ENCODE measurements at regions not wholly inside any gene's neighbourhood (a gene's known extent, or its start where the extent isn't known, plus 50 kb on each side); places are given as distances from the start of the nearest gene placed in this dataset.

DNA sequence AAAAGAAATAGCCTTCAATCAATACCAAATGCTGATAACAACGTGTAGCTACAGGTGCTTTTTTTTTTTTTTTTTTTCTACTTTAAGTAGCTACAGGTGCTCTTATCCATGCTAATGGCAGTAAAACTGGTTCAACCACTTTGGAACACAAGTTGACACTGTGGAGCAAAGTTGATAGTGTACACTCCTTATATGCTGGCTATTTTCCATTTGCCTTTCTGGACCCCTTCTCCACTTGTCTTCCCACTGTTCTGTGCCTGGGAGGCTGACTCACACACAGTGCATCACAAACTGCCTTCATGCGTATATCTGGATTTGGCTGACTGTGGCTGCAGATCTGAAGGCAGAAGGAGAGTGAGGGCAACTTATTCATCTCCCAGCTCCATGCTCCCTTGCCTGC is 247.9 kb downstream of the MSX2 start:
- no peak overlapping the region for H3K4me3 ChIP-seq
- WGBS, 5 donors = 13 to 40% (median 25%) methylated on average over 2 of the region's 2 CpGs

DNA sequence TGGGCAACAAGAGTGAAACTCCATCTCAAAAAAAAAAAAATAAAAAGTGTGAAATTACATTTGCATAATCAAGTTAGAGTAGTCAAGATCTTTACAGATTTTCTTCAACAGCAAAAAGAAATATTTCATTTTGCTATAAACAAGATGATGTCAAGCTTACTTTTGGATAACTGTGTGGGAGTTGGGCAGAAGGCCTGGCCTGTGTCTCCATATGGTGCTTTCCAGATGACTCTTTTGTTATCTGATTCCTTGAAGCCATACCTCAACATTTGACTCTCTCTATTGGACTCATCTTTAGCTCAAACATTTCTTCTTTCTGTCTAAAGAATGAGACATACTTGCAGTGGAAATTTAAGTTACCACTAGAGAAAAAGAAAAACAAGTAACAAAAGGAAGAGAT is 246.8 kb downstream of the MSX2 start:
- intact Hi-C loops (cut with DNase I; ENCODE audit: low total_unique reads) = no loop called here
- H3K36me3 ChIP-seq = no peaks in the 10 kb centered on the region
- no peak overlapping the region for H3K4me3 ChIP-seq
- TF ChIP-seq EP300 (IDR thresholded peaks at IDR 0.05) (no peak), POLR2AphosphoS5 (IDR thresholded peaks at IDR 0.05) (no peak), POLR2A (IDR thresholded peaks at IDR 0.05) (no peak)
- TF ChIP-seq, protein P1, sequence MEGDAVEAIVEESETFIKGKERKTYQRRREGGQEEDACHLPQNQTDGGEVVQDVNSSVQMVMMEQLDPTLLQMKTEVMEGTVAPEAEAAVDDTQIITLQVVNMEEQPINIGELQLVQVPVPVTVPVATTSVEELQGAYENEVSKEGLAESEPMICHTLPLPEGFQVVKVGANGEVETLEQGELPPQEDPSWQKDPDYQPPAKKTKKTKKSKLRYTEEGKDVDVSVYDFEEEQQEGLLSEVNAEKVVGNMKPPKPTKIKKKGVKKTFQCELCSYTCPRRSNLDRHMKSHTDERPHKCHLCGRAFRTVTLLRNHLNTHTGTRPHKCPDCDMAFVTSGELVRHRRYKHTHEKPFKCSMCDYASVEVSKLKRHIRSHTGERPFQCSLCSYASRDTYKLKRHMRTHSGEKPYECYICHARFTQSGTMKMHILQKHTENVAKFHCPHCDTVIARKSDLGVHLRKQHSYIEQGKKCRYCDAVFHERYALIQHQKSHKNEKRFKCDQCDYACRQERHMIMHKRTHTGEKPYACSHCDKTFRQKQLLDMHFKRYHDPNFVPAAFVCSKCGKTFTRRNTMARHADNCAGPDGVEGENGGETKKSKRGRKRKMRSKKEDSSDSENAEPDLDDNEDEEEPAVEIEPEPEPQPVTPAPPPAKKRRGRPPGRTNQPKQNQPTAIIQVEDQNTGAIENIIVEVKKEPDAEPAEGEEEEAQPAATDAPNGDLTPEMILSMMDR (IDR thresholded peaks at IDR 0.05) = no peak
- peaks cover 0 to 8% (median 6%) of the 10 kb centered on the region in 4 donors for H3K9me3 ChIP-seq
- no peak for DNase-seq
- H3K27me3 ChIP-seq = no peaks in the 10 kb centered on the region
- peaks cover 0 to 13% (median 6%) of the 10 kb centered on the region in 4 donors for H3K4me1 ChIP-seq
- H3K27ac ChIP-seq = no peak overlapping the region

More for the DNA sequence above, 247.9 kb downstream of the MSX2 start:
- Histone ChIP-seq H3K4me1 (peaks cover 0 to 13% (median 6%) of the 10 kb centered on the region in 4 donors), H3K36me3 (no peaks in the 10 kb centered on the region), H3K27me3 (no peaks in the 10 kb centered on the region), H3K27ac (peak overlapping the region; percentile 25 to 51 (median 36)), H3K9me3 (no peaks in the 10 kb centered on the region)
- TF ChIP-seq POLR2A (IDR thresholded peaks at IDR 0.05) = no peak
- TF ChIP-seq POLR2AphosphoS5 (IDR thresholded peaks at IDR 0.05) = peak in 2 of 3 donors; percentile 31 to 70
- TF ChIP-seq, protein P1 (IDR thresholded peaks at IDR 0.05) = no peak
- intact Hi-C loops (cut with DNase I; ENCODE audit: low total_unique reads) = no loop called here
- DNase-seq = peak; percentile 37 to 94

DNA sequence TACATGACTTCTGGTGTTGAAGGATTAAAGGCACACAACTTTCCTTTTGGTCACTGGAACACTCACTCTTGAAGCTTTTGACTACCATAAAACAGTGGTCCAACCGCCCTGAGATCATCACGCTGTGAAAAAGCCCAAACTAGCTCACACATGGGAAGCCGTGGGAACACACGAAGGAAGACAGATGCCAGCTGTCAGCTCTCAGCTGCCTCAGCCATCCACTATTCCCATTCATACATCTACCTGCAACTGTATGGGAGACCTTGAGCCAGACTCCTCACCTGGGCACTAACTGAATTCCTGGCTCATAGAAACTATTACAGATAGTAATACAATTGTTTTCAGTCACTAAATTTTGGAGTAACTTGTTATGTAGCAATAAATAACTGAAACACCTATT is 246.1 kb downstream of the MSX2 start:
- Histone ChIP-seq H3K36me3 (no peaks in the 10 kb centered on the region), H3K27me3 (no peaks in the 10 kb centered on the region), H3K9me3 (peaks cover 0 to 15% (median 10%) of the 10 kb centered on the region in 4 donors), H3K4me3 (no peak overlapping the region), H3K27ac (no peak overlapping the region), H3K4me1 (peaks cover 0 to 13% (median 6%) of the 10 kb centered on the region in 4 donors)
- WGBS, 5 donors = 70 to 87% (median 80%) methylated on average over 4 of the region's 4 CpGs
- TF ChIP-seq, protein P1 (IDR thresholded peaks at IDR 0.05) = no peak
- DNase-seq = no peak
- intact Hi-C loops (cut with DNase I; ENCODE audit: low total_unique reads) = no loop called here

DNA sequence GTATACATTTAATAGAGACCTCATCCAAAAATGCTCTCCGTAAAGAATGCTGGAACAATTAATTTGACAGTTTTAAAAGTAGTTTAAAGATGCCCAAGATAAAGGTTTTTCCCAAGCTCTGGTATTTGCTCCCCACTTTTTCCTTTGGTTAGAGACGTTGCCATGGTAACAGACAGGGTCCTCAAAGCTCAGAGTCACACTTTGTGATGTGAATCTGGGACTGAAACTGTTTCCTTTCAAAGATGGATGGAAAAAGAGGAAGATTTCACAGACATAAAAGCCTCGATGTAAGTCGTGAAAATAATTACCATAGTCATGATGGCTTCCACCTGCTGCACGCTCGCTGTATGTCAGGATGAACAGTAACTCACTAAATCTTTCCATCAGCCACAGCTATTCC is 229.5 kb downstream of the MSX2 start:
- peaks cover 0 to 11% (median 0%) of the 10 kb centered on the region in 3 donors for H3K27me3 ChIP-seq
- no peaks in the 10 kb centered on the region for H3K9me3 ChIP-seq
- no peaks in the 10 kb centered on the region for H3K4me1 ChIP-seq
- intact Hi-C loops (cut with DNase I; ENCODE audit: low total_unique reads) = no loop called here
- no peaks in the 10 kb centered on the region for H3K36me3 ChIP-seq
- TF ChIP-seq, protein P1 (IDR thresholded peaks at IDR 0.05) = no peak
- TF ChIP-seq EP300 (IDR thresholded peaks at IDR 0.05) (no peak), POLR2A (IDR thresholded peaks at IDR 0.05) (no peak), POLR2AphosphoS5 (IDR thresholded peaks at IDR 0.05) (no peak)
- WGBS, 5 donors = 63 to 84% (median 75%) methylated on average over 6 of the region's 6 CpGs
- no peak for DNase-seq
- H3K4me3 ChIP-seq = no peak overlapping the region
- no peak overlapping the region for H3K27ac ChIP-seq
